Activated B cell treated with CpG ODN at 0.5 μM for 24 hours (primary cell): ENCODE measurements at regions not wholly inside any gene's neighbourhood (a gene's known extent, or its start where the extent isn't known, plus 50 kb on each side); places are given as distances from the start of the nearest gene placed in this dataset.

Experiments
- ATAC-seq: fragments of 200-7000 bp; cut with Tn5 transposase; one replicate; pipeline ENCODE4 v1.10.0; 2021; ENCODE audit warnings: low read depth, mild to moderate bottlenecking, moderate library complexity
- CTCF ChIA-PET: fragments of 350-600 bp; sonication (Branson Sonifier 250); formaldehyde crosslinking; loops from one replicate; lab custom pipeline; 2021; ENCODE audit warnings: antibody characterized with exemption; lab: Charles Lee
- POLR2A ChIA-PET: fragments of 350-600 bp; sonication (Branson Sonifier 250); formaldehyde crosslinking; loops from one replicate; lab custom pipeline; 2021; ENCODE audit warnings: antibody characterized with exemption; lab: Charles Lee
- DNase-seq: peaks from one replicate; pipeline ENCODE4 v3.0.0; 2022
- H3K27ac Mint-ChIP-seq: one replicate; pipeline ENCODE4 v1.8.0; 2020; ENCODE audit warnings: mixed read lengths
- H3K27me3 Mint-ChIP-seq: one replicate; pipeline ENCODE4 v1.8.0; 2021; ENCODE audit warnings: mixed read lengths
- H3K36me3 Mint-ChIP-seq: one replicate; pipeline ENCODE4 v1.8.0; 2021; ENCODE audit warnings: low read depth, mixed read lengths
- H3K4me1 Mint-ChIP-seq: one replicate; pipeline ENCODE4 v1.8.0; 2021; ENCODE audit warnings: mixed read lengths
- H3K4me3 Mint-ChIP-seq: one replicate; pipeline ENCODE4 v1.8.0; 2020; ENCODE audit warnings: mild to moderate bottlenecking, mixed read lengths
- H3K9me3 Mint-ChIP-seq: one replicate; pipeline ENCODE4 v1.8.0; 2020; ENCODE audit warnings: mixed read lengths
- intact Hi-C: fragments of 100-400 bp; cut with micrococcal nuclease; formaldehyde crosslinking; loops from one replicate; pipeline ENCODE4 v1.15.1; 2024
- TF ChIP-seq, protein P1 (sequence below): fragments of 200-600 bp; IDR thresholded peaks from one replicate; pipeline ENCODE4 v1.8.0; 2022; ENCODE audit warnings: antibody characterized with exemption, mild to moderate bottlenecking

DNA sequence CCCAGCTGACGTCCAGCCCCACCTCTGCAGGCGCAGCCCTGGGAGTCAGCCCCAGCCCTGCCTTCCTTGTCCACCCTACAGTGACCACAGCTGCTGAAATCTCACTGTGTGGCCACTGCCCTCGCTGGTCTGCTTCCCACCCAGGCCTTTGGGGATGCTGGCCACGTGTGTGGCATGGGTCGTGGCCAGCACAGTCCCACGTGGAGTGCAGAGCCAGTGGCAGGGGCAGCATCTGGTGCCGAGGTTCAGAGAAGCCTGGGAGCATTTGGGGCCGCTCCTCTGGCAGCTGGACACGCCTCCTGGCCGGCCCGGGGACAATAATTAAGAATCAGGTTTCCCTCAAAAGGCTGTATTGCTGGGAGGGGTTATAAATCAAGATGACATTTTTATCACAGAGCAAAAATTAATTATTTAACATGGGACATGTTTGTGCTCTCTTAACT is 92.1 kb downstream of the HMX1 start:
- Mint-ChIP-seq H3K27ac (no peak overlapping the region), H3K4me1 (no peaks in the 10 kb centered on the region), H3K36me3 (no peaks in the 10 kb centered on the region), H3K4me3 (no peak overlapping the region), H3K9me3 (no peaks in the 10 kb centered on the region), H3K27me3 (no peaks in the 10 kb centered on the region)
- TF ChIP-seq, protein P1, sequence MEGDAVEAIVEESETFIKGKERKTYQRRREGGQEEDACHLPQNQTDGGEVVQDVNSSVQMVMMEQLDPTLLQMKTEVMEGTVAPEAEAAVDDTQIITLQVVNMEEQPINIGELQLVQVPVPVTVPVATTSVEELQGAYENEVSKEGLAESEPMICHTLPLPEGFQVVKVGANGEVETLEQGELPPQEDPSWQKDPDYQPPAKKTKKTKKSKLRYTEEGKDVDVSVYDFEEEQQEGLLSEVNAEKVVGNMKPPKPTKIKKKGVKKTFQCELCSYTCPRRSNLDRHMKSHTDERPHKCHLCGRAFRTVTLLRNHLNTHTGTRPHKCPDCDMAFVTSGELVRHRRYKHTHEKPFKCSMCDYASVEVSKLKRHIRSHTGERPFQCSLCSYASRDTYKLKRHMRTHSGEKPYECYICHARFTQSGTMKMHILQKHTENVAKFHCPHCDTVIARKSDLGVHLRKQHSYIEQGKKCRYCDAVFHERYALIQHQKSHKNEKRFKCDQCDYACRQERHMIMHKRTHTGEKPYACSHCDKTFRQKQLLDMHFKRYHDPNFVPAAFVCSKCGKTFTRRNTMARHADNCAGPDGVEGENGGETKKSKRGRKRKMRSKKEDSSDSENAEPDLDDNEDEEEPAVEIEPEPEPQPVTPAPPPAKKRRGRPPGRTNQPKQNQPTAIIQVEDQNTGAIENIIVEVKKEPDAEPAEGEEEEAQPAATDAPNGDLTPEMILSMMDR = no peak
- POLR2A ChIA-PET = no interaction called here
- CTCF ChIA-PET = no interaction called here
- ATAC-seq (no peak), DNase-seq (no peak)
- intact Hi-C loops = no loop called here

DNA sequence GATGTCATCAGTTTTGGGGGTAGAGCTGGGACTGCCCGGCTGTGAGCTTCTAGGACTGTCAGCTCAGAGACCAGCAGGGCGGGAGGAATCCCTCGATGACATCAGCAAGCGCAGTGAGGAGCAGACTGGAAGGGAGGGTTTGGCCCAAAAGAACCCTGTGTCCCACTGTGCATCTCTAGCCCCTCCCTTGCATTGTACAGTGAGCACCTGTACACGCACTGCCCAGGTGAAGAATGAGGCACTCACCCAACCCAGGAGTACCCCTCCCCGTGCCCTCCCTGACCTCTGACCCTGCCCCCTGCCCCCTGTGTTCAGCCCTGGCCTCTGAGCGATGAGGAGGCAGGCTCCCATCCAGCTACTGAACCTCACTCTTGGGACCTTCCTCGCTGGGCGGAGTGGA is 92.9 kb downstream of the HMX1 start:
- ATAC-seq (no peak), DNase-seq (no peak)
- no peaks in the 10 kb centered on the region for H3K27me3 Mint-ChIP-seq
- TF ChIP-seq, protein P1 = no peak
- ChIA-PET POLR2A (no interaction called here), CTCF (no interaction called here)
- no peaks in the 10 kb centered on the region for H3K36me3 Mint-ChIP-seq
- H3K4me3 Mint-ChIP-seq = no peak overlapping the region
- no peaks in the 10 kb centered on the region for H3K9me3 Mint-ChIP-seq
- no peak overlapping the region for H3K27ac Mint-ChIP-seq
- no peaks in the 10 kb centered on the region for H3K4me1 Mint-ChIP-seq
- intact Hi-C loops = no loop called here

DNA sequence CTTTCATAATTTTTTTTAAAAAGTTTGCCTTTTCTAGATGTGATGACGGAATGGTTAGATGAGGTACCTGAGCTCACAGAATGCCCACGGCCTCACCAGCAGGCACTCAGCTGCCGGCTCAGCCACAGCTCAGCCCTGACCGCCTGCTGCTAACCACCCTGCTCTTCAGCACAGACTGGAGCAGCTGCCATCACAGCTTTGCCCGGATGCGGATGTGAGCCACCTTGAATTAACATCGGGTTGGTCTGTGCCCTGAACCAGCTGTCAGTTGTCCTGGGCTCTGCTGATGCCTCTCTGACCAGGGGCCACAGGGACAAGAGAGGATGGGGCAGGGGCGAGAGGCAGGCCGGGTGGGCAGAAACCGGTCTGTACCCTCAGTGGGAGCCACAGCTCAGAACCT is 93.3 kb downstream of the HMX1 start:
- DNase-seq = no peak
- ChIA-PET POLR2A (no interaction called here), CTCF (no interaction called here)
- Mint-ChIP-seq H3K36me3 (no peaks in the 10 kb centered on the region), H3K9me3 (no peaks in the 10 kb centered on the region), H3K27ac (no peak overlapping the region), H3K4me1 (no peaks in the 10 kb centered on the region), H3K27me3 (no peaks in the 10 kb centered on the region), H3K4me3 (no peak overlapping the region)
- intact Hi-C loops = no loop called here
- TF ChIP-seq, protein P1 = no peak
- ATAC-seq = no peak

DNA sequence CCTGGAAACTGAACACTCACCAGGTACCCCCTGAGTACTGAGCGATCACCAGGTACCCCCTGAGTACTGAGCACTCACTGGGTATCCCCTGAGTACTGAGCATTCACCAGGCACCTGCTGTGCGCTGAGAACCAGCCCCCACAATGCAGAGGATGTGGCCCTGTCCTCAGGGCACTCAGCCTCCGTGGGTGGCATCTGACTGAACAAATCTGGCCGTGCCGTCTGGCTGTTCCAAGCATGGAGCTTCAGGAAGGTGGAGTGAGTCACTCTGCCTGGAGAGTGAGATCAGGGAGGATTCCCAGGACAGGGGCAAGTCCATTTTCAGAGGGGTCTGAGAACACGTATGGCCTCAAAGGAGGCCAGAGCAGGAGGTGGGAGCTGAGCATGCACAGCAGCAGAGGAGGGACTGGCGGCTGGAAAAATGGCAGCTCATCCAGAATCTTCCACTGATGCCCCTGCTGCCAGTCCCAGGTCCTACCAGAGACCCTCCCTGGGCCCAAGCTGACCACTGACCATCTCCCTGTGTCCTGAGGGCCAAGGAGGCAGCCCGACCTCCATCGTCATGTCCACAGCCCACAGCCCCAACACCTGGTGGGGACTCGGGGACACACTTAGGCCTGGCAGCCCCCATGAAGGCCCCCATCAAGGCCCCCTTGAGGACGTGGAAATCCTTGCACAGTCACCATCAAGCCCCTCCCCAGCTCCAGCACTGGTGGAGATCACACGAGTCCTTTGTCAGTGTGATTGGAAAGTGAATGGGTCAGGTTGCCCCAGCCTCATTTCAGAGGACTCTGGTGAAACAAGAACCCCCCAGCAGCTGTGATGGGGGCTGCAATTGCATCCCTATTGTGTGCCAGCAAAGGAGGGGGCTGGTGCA is 94.1 kb downstream of the HMX1 start:
- H3K27ac Mint-ChIP-seq = no peak overlapping the region
- H3K27me3 Mint-ChIP-seq = no peaks in the 10 kb centered on the region
- intact Hi-C loops = no loop called here
- no peak for ATAC-seq
- DNase-seq = no peak
- no peaks in the 10 kb centered on the region for H3K36me3 Mint-ChIP-seq
- no peaks in the 10 kb centered on the region for H3K9me3 Mint-ChIP-seq
- H3K4me3 Mint-ChIP-seq = no peak overlapping the region
- ChIA-PET CTCF (no interaction called here), POLR2A (no interaction called here)
- TF ChIP-seq, protein P1 = no peak
- H3K4me1 Mint-ChIP-seq = no peaks in the 10 kb centered on the region

DNA sequence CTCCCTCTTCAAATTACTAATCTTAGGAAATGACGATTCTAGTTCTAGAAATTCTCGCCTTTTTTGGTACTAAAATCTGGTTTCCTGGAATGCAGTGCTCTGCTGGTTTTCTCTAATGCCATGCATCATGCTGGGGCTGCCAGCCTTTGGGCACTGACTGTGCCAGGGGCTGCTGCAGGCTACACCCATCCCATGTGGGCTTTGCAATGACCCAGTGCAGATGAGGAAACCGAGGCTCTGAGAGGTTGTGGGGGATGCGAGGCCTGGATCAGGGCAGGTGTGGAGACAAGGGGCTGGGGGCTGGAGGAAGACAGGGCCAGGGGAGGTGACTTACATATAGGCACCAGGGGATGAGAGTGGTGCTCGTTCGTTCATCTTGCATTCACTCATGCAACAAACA is 95.3 kb downstream of the HMX1 start:
- intact Hi-C loops = no loop called here
- POLR2A ChIA-PET = no interaction called here
- no peaks in the 10 kb centered on the region for H3K9me3 Mint-ChIP-seq
- CTCF ChIA-PET = no interaction called here
- H3K36me3 Mint-ChIP-seq = no peaks in the 10 kb centered on the region
- ATAC-seq (no peak), DNase-seq (no peak)
- no peak overlapping the region for H3K27ac Mint-ChIP-seq
- H3K27me3 Mint-ChIP-seq = no peaks in the 10 kb centered on the region
- no peaks in the 10 kb centered on the region for H3K4me1 Mint-ChIP-seq
- H3K4me3 Mint-ChIP-seq = no peak overlapping the region
- TF ChIP-seq, protein P1 = no peak
